ENCODE measurements at regions not wholly inside any gene's neighbourhood (a gene's known extent, or its start where the extent isn't known, plus 50 kb on each side); places are given as distances from the start of the nearest gene placed in this dataset.

- DNase-seq (ENCODE audit: low read depth), result no peak
These were observed 68.6 kb upstream of the GDF10 start for GRCh38 chr10:47231414-47231813.

GRCh38 chr10:47233631-47234030, 66.4 kb upstream of the GDF10 start:
- no peak for DNase-seq (ENCODE audit: low read depth)

GRCh38 chr10:47235484-47235883, 64.5 kb upstream of the GDF10 start:
- no peak for DNase-seq (ENCODE audit: low read depth)

GRCh38 chr10:47237316-47238260, 62.4 kb upstream of the GDF10 start:
- DNase-seq (ENCODE audit: low read depth), result no peak

- no peak for DNase-seq (ENCODE audit: low read depth)
These were observed 61.5 kb upstream of the GDF10 start for GRCh38 chr10:47238331-47239095.

DNA sequence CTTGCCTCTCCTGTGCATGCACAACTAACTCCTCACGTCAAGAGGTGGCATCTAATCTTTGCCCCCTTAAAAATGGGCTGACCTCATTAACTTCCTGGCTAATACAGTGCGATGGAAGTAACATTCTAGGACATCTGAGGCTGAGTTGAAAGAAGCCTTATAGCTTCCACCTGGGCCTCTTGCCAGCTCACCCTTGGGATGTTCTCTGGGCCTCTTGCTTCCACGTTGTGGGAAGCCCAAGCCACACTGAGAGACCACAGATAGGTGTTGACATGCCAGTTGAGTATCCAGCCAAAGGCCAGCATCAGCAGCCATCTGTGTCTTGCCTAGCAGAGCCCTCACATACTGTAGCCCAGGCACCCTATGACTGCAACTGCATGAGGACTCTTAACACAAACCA, 60.8 kb upstream of the GDF10 start:
- no peak for DNase-seq (ENCODE audit: low read depth)

- no peak for DNase-seq (ENCODE audit: low read depth)
These were observed 59.8 kb upstream of the GDF10 start for GRCh38 chr10:47240173-47240572.

DNA sequence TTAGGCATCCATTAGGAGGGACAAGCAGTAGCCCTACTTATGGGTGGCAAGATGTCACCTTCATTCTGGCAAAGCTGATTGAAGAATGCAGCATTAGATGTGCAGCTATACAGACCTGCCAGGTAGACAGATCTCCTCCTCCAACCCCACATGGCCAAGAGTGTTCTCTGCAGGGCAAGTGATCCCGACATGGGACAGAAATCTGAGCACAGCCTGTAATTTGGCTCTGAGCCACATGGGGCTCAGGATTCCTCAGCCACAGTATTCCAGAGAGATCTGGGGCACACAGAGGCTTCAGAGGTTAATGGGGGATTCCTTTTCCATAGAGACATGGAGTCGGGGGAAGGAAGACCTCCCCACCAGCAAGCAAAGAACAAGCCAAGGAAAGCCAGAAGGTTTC, 58.7 kb upstream of the GDF10 start:
- DNase-seq (ENCODE audit: low read depth), result no peak

DNA sequence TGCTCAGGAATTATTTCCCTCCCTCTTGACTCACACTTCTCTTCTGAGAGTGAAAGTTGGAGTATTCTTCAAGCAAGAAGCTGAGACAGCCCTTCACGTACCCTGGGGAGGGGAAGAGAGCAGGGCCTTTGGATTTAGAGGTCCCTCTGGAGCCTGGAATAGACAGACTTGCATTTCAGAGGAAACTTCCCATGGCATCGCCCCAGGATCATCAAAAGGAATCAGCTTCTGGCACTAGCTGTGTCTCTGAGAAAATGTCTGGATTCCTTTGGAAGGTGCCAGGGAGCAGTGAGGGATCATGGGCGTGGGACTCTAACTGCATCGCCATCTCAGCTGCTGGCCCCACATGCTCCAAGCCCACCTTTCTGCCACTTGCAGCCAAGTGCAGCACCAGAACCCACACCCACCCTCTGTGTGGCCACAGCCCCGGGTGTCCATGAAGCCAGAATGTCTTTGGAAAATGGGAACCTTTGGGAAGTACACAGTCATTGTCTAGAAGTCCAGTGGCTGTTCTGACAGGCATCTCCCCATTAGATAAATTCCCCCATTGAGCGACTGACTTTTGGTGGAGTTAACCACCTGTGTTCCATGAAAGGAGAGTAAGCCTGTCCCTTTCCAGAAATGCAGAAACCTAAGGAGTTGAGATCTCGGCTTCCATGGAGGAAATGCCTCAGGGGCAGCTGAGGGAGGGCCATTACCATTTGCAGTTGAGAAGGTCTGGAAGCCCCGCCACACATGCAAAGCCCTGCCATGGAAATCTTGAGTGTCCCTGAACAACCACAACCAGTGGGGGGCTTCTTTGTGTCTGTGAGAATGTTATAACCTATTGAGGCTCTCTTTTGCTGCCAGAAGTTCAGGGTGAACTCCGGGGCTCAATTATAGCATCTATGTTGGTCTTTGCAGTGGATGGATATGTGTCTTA, 57.8 kb upstream of the GDF10 start:
- DNase-seq (ENCODE audit: low read depth), result no peak

DNA sequence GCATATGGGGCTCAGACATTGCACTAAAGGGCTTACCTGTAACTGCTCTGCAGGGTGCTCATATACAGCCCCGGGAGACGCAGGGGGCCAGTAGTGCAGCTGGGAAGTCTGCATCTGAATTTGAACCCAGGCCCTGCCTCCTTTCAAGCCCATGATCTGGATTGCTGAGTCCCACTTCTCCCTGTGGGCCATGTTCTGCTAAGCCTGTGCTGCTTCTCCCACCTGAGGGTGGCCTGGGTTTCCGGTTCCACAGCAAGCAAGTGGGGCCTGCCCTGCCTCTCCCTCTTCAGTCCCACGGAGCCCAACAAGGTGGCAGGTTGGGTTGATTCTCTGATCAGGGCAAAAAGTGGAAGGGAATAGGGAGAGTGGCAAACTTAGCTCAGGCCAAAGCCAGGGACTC, 56.6 kb upstream of the GDF10 start:
- no peak for DNase-seq (ENCODE audit: low read depth)

- no peak for DNase-seq (ENCODE audit: low read depth)
These were observed 56.2 kb upstream of the GDF10 start for GRCh38 chr10:47243791-47244190.

GRCh38 chr10:47244560-47245500, 55.2 kb upstream of the GDF10 start:
- DNase-seq (ENCODE audit: low read depth), result no peak

GRCh38 chr10:47245731-47246350, 54.2 kb upstream of the GDF10 start:
- DNase-seq (ENCODE audit: low read depth), result no peak

DNA sequence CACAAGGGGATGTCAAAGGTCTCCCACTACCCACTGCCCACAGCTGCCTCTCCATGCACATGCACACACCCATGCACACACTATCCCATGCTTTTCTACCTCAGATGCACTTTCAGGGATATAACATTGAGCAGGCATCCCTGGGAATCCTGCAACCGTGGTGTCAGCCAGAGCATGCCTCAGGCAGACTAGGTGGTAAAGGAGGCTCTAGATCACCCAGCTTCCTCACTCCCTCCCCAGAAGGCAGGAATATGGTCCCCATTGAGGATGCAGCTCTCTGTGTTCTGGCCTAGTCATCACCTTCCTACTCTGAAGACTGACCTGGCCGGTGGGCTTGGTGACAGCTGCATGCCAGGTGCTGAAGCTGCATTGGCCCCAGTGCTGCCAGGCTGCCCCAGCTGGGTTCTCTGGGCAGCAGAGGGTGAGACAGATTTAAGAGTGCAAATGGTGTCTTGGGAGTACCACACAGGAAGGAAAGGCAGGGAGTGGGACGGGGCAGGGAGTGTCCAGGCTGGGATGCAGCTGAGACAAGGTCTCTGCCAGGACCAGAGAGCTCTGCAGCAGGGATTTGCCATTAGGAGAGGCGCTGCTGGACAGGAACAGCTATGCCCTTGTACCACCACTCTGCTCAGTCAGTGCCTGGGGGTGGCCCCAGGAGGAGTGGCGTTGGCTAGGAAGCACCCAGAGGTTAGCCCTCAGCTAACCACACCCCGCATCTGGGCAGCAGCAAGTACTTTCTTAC, 53.4 kb upstream of the GDF10 start:
- DNase-seq (ENCODE audit: low read depth), result no peak

- no peak for DNase-seq (ENCODE audit: low read depth)
These were observed 52.6 kb upstream of the GDF10 start for GRCh38 chr10:47247148-47248059.

DNA sequence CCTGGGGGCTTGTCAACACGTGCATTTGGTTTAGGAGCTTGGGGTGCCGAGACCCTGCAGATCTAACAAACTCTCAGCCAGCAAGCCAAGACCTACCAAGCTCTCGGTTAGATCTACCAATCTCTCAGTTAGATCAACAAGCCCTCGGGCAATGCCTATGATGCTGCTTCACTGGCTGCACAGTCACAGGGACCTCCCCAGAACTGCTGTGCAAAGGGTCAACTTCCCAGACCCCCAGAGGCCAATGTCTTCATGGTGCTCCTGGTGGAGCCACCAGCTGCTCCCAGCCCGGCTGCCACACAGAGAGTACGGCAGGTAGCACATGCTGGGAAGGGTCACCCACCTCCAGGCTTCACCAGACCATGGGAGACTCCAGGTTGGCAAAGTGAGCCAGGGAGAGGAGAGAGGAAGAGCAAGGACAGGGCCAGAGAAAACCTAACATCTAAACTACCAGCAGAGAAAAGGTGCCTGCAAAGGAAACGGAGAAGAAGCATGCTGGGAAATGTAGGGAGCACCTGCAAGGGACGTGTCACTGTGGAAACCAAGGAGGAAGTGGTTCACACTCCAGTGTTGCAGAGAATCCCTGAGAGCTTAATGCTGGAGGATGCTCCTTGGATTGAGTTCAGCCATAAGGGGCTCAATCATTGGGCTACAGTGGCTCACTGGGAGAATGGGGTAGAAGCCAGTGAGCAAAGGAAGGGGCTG, 51.5 kb upstream of the GDF10 start:
- no peak for DNase-seq (ENCODE audit: low read depth)

- no peak for DNase-seq (ENCODE audit: low read depth)
These were observed 50.1 kb upstream of the GDF10 start for GRCh38 chr10:47249881-47250280.
